Activated CD8-positive, alpha-beta T cell treated with anti-CD3 and anti-CD28 coated beads for 36 hours (primary cell): ENCODE measurements at regions not wholly inside any gene's neighbourhood (a gene's known extent, or its start where the extent isn't known, plus 50 kb on each side); places are given as distances from the start of the nearest gene placed in this dataset.

ENCODE experiments used
- ATAC-seq: fragments of 200-7000 bp; cut with Tn5 transposase; one replicate; pipeline ENCODE4 v1.10.0; 2021; ENCODE audit warnings: mild to moderate bottlenecking, moderate library complexity
- CTCF ChIA-PET: fragments of 350-600 bp; sonication (Branson Sonifier 250); formaldehyde crosslinking; loops from one replicate; lab custom pipeline; 2021; ENCODE audit warnings: antibody characterized with exemption; lab: Charles Lee
- POLR2A ChIA-PET: fragments of 350-600 bp; sonication (Branson Sonifier 250); formaldehyde crosslinking; loops from one replicate; lab custom pipeline; 2021; ENCODE audit warnings: antibody characterized with exemption; lab: Charles Lee
- DNase-seq: peaks from one replicate; pipeline ENCODE4 v3.0.0-alpha.2; 2020
- H3K27ac Mint-ChIP-seq: one replicate; pipeline ENCODE4 v1.8.0; 2021; ENCODE audit warnings: mild to moderate bottlenecking, mixed read lengths
- H3K27me3 Mint-ChIP-seq: one replicate; pipeline ENCODE4 v1.8.0; 2021; ENCODE audit warnings: mixed read lengths
- H3K36me3 Mint-ChIP-seq: one replicate; pipeline ENCODE4 v1.8.0; 2021; ENCODE audit warnings: low read depth, mixed read lengths
- H3K4me1 Mint-ChIP-seq: one replicate; pipeline ENCODE4 v1.8.0; 2021; ENCODE audit warnings: low read depth, mixed read lengths
- H3K4me3 Mint-ChIP-seq: one replicate; pipeline ENCODE4 v1.8.0; 2021; ENCODE audit warnings: mild to moderate bottlenecking, moderate library complexity, mixed read lengths
- H3K9me3 Mint-ChIP-seq: one replicate; pipeline ENCODE4 v1.8.0; 2021; ENCODE audit warnings: mixed read lengths
- intact Hi-C: fragments of 100-400 bp; cut with micrococcal nuclease; formaldehyde crosslinking; loops from one replicate; pipeline ENCODE4 v1.10.0; 2022
- TF ChIP-seq, protein P1 (sequence below): fragments of 200-600 bp; IDR thresholded peaks from one replicate; pipeline ENCODE4 v1.8.0; 2022; ENCODE audit warnings: antibody characterized with exemption, mild to moderate bottlenecking

DNA sequence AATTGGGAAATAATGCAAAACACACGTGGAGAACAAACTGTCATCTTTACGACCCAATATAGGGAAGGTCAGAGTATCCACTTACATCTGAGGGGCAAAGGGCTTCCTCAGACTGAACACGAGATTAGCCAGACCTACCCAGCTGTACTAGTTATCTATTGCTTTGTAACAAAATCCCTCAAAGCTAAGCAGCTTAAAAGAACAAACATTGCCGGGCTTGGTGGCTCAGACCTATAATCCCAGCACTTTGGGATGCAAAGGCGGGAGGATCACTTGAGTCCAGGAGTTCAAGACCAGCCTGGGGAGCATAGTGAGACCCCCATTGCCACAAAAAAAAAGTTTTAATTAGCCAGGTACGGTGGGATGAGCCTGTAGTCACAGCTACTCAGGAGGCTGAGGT is 262.8 kb downstream of the LTN1 start:
- CTCF ChIA-PET, result no interaction called here
- no peaks in the 10 kb centered on the region for H3K9me3 Mint-ChIP-seq
- intact Hi-C loops, result no loop called here
- H3K4me3 Mint-ChIP-seq, result no peak overlapping the region
- H3K4me1 Mint-ChIP-seq, result no peaks in the 10 kb centered on the region
- ATAC-seq (no peak), DNase-seq (no peak)
- no peaks in the 10 kb centered on the region for H3K27me3 Mint-ChIP-seq
- H3K27ac Mint-ChIP-seq, result no peak overlapping the region
- POLR2A ChIA-PET, result no interaction called here
- TF ChIP-seq, protein P1, sequence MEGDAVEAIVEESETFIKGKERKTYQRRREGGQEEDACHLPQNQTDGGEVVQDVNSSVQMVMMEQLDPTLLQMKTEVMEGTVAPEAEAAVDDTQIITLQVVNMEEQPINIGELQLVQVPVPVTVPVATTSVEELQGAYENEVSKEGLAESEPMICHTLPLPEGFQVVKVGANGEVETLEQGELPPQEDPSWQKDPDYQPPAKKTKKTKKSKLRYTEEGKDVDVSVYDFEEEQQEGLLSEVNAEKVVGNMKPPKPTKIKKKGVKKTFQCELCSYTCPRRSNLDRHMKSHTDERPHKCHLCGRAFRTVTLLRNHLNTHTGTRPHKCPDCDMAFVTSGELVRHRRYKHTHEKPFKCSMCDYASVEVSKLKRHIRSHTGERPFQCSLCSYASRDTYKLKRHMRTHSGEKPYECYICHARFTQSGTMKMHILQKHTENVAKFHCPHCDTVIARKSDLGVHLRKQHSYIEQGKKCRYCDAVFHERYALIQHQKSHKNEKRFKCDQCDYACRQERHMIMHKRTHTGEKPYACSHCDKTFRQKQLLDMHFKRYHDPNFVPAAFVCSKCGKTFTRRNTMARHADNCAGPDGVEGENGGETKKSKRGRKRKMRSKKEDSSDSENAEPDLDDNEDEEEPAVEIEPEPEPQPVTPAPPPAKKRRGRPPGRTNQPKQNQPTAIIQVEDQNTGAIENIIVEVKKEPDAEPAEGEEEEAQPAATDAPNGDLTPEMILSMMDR, result no peak
- H3K36me3 Mint-ChIP-seq, result no peaks in the 10 kb centered on the region

- H3K9me3 Mint-ChIP-seq, result no peaks in the 10 kb centered on the region
- no peaks in the 10 kb centered on the region for H3K36me3 Mint-ChIP-seq
- DNase-seq (no peak), ATAC-seq (no peak)
- TF ChIP-seq, protein P1, result no peak
- ChIA-PET POLR2A (no interaction called here), CTCF (no interaction called here)
- no peaks in the 10 kb centered on the region for H3K27me3 Mint-ChIP-seq
- intact Hi-C loops, result no loop called here
- H3K27ac Mint-ChIP-seq, result no peak overlapping the region
- H3K4me3 Mint-ChIP-seq, result no peak overlapping the region
- no peaks in the 10 kb centered on the region for H3K4me1 Mint-ChIP-seq
Measured at GRCh38 chr21:28727809-28728208, 264.9 kb downstream of the LTN1 start.

GRCh38 chr21:28725396-28725795 is 267.3 kb downstream of the LTN1 start:
- Mint-ChIP-seq H3K9me3 (no peaks in the 10 kb centered on the region), H3K4me1 (no peaks in the 10 kb centered on the region), H3K27me3 (no peaks in the 10 kb centered on the region), H3K27ac (no peak overlapping the region), H3K36me3 (no peaks in the 10 kb centered on the region), H3K4me3 (no peak overlapping the region)
- ChIA-PET CTCF (interaction anchor here (2.7 kb wide), 1 partner anchor 20 kb away, joined by 12 read pairs; no protein-coding TSS in a partner anchor), POLR2A (no interaction called here)
- TF ChIP-seq, protein P1, result no peak
- DNase-seq, result no peak
- intact Hi-C loops, result no loop called here
- ATAC-seq, result no peak

GRCh38 chr21:28723646-28724045 is 269.0 kb downstream of the LTN1 start:
- ATAC-seq (no peak), DNase-seq (no peak)
- ChIA-PET CTCF (interaction anchor here (2.7 kb wide), 1 partner anchor 22 kb away, joined by 12 read pairs; no protein-coding TSS in a partner anchor), POLR2A (no interaction called here)
- H3K27me3 Mint-ChIP-seq, result no peaks in the 10 kb centered on the region
- intact Hi-C loops, result no loop called here
- TF ChIP-seq, protein P1, result no peak
- no peaks in the 10 kb centered on the region for H3K4me1 Mint-ChIP-seq
- no peaks in the 10 kb centered on the region for H3K36me3 Mint-ChIP-seq
- no peak overlapping the region for H3K27ac Mint-ChIP-seq
- H3K4me3 Mint-ChIP-seq, result no peak overlapping the region
- H3K9me3 Mint-ChIP-seq, result no peaks in the 10 kb centered on the region

DNA sequence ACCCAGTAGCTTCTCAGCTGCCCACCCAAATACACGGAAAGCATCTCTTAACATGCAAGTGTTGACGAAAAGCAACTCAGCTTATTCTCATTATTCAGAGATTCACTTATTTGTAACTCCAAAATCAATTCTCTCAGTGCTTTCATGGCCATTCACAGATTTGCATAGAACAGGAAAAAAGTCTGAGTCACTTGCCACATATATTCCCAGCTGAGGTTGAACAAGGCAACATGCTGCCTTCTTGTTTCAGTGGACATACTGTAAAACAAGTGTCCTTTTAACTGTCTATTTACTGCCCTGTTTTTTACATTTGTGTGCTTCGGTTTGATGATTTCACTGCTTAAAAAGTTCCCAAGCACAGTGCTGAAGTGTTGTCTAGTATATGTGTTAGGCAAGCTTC is 273.0 kb downstream of the LTN1 start:
- no peak for ATAC-seq
- CTCF ChIA-PET, result no interaction called here
- H3K36me3 Mint-ChIP-seq, result no peaks in the 10 kb centered on the region
- no peaks in the 10 kb centered on the region for H3K4me1 Mint-ChIP-seq
- no peaks in the 10 kb centered on the region for H3K27me3 Mint-ChIP-seq
- TF ChIP-seq, protein P1, result no peak
- intact Hi-C loops, result no loop called here
- H3K4me3 Mint-ChIP-seq, result no peak overlapping the region
- no peaks in the 10 kb centered on the region for H3K9me3 Mint-ChIP-seq
- no peak overlapping the region for H3K27ac Mint-ChIP-seq
- no peak for DNase-seq
- POLR2A ChIA-PET, result no interaction called here
